H9 (cell line): ENCODE measurements at regions not wholly inside any gene's neighbourhood (a gene's known extent, or its start where the extent isn't known, plus 50 kb on each side); places are given as distances from the start of the nearest gene placed in this dataset.

Experiments used
- DNase-seq: peaks from one replicate; pipeline ENCODE4 v3.0.0-alpha.2; 2017
- H2AFZ ChIP-seq: one replicate; pipeline ENCODE4 v1.6.1; 2013; ENCODE audit warnings: mild to moderate bottlenecking, low read length, control low read depth, moderate library complexity
- H2AK5ac ChIP-seq: 2 replicates; pipeline ENCODE4 v1.6.1; 2013; ENCODE audit warnings: low read length, control low read depth, mixed read lengths; ENCODE audit not compliant: insufficient read length
- H2BK120ac ChIP-seq: one replicate; pipeline ENCODE4 v1.6.1; 2013; ENCODE audit warnings: low read depth, mild to moderate bottlenecking, low read length, control low read depth, inconsistent platforms; ENCODE audit not compliant: poor library complexity, severe bottlenecking
- H2BK12ac ChIP-seq: 2 replicates; pipeline ENCODE4 v1.6.1; 2013; ENCODE audit warnings: low read length, control low read depth, mixed read lengths, low read depth; ENCODE audit not compliant: insufficient read length
- H2BK15ac ChIP-seq: 2 replicates; pipeline ENCODE4 v1.6.1; 2013; ENCODE audit warnings: low read depth, low read length, control low read depth
- H2BK20ac ChIP-seq: one replicate; pipeline ENCODE4 v1.6.1; 2013; ENCODE audit warnings: low read depth, mild to moderate bottlenecking, low read length, control low read depth, inconsistent platforms; ENCODE audit not compliant: poor library complexity, severe bottlenecking
- H2BK5ac ChIP-seq: 2 replicates; pipeline ENCODE4 v1.6.1; 2013; ENCODE audit warnings: low read length, control low read depth, mixed read lengths; ENCODE audit not compliant: insufficient read length
- H3K14ac ChIP-seq: 2 replicates; pipeline ENCODE4 v1.6.1; 2013; ENCODE audit warnings: low read length, control low read depth; ENCODE audit not compliant: insufficient read depth
- H3K18ac ChIP-seq: 2 replicates; pipeline ENCODE4 v1.6.1; 2013; ENCODE audit warnings: low read depth, mild to moderate bottlenecking, mixed read lengths, low read length, control low read depth; ENCODE audit not compliant: insufficient read length
- H3K23ac ChIP-seq: 2 replicates; pipeline ENCODE4 v1.6.1; 2013; ENCODE audit warnings: low read length, control low read depth, mixed read lengths, low read depth; ENCODE audit not compliant: insufficient read length
- H3K23me2 ChIP-seq: 2 replicates; pipeline ENCODE4 v1.6.1; 2013; ENCODE audit warnings: low read depth, mild to moderate bottlenecking, mixed read lengths, low read length, control low read depth; ENCODE audit not compliant: insufficient read length, poor library complexity, severe bottlenecking
- H3K27ac ChIP-seq: 2 replicates; pipeline ENCODE4 v1.5.1; 2013; ENCODE audit warnings: low read length, control low read depth, mixed read lengths, low read depth; ENCODE audit not compliant: insufficient read length
- H3K27me3 ChIP-seq: 2 replicates; pipeline ENCODE4 v1.6.1; 2013; ENCODE audit warnings: low read length, control low read depth, inconsistent platforms; ENCODE audit not compliant: insufficient read depth
- H3K4ac ChIP-seq: 2 replicates; pipeline ENCODE4 v1.6.1; 2013; ENCODE audit warnings: low read depth, mild to moderate bottlenecking, control low read depth, inconsistent platforms, low read length, moderate library complexity
- H3K4me1 ChIP-seq: 2 replicates; pipeline ENCODE4 v1.6.1; 2013; ENCODE audit warnings: low read length, control low read depth, inconsistent platforms; ENCODE audit not compliant: insufficient read depth
- H3K4me2 ChIP-seq: 2 replicates; pipeline ENCODE4 v1.6.1; 2013; ENCODE audit warnings: low read length, control low read depth, mixed read lengths; ENCODE audit not compliant: insufficient read length, insufficient read depth
- H3K56ac ChIP-seq: 2 replicates; pipeline ENCODE4 v1.6.1; 2013; ENCODE audit warnings: low read depth, mild to moderate bottlenecking, mixed read lengths, low read length, control low read depth; ENCODE audit not compliant: insufficient read length
- H3K79me1 ChIP-seq: 2 replicates; pipeline ENCODE4 v1.6.1; 2013; ENCODE audit warnings: low read depth, mild to moderate bottlenecking, moderate library complexity, low read length, control low read depth, inconsistent platforms; ENCODE audit not compliant: insufficient read depth, poor library complexity, severe bottlenecking
- H3K79me2 ChIP-seq: 2 replicates; pipeline ENCODE4 v1.6.1; 2013; ENCODE audit warnings: low read length, control low read depth, inconsistent platforms; ENCODE audit not compliant: insufficient read depth
- H3K9ac ChIP-seq: 2 replicates; pipeline ENCODE4 v1.6.1; 2013; ENCODE audit warnings: low read length, control low read depth, mixed read lengths; ENCODE audit not compliant: insufficient read length; ENCODE audit errors: extremely low read depth
- H3K9me3 ChIP-seq: one replicate; pipeline ENCODE4 v1.6.1; 2013; ENCODE audit warnings: low read depth, low read length, inconsistent platforms; ENCODE audit not compliant: control insufficient read depth
- H3T11ph ChIP-seq: one replicate; pipeline ENCODE4 v1.6.1; 2013; ENCODE audit warnings: mild to moderate bottlenecking, low read length, control low read depth, inconsistent platforms
- H4K20me1 ChIP-seq: one replicate; pipeline ENCODE4 v1.6.1; 2013; ENCODE audit not compliant: control insufficient read depth, insufficient read length, insufficient read depth
- H4K5ac ChIP-seq: 2 replicates; pipeline ENCODE4 v1.6.1; 2013; ENCODE audit warnings: low read depth, mild to moderate bottlenecking, mixed read lengths, low read length, control low read depth; ENCODE audit not compliant: insufficient read length
- H4K8ac ChIP-seq: replicated peaks from 2 replicates; pipeline ENCODE4 v1.6.1; 2013; ENCODE audit warnings: low read length, control low read depth, mixed read lengths, low read depth; ENCODE audit not compliant: insufficient read length
- H4K91ac ChIP-seq: 2 replicates; pipeline ENCODE4 v1.6.1; 2013; ENCODE audit warnings: low read depth, mild to moderate bottlenecking, moderate library complexity, mixed read lengths, low read length, control low read depth; ENCODE audit not compliant: insufficient read length
- H3K27ac Mint-ChIP-seq, 3 experiments: 2 replicates in 2 of 3; 3 replicates in 1 of 3; pipeline ENCODE4 v1.8.0; 2020 to 2021; ENCODE audit warnings: mixed read lengths in 3 of 3, mild to moderate bottlenecking in 1 of 3, moderate library complexity in 1 of 3
- H3K27me3 Mint-ChIP-seq: 2 replicates; pipeline ENCODE4 v1.8.0; 2021; ENCODE audit warnings: low read depth, mild to moderate bottlenecking, moderate library complexity, mixed read lengths
- H3K36me3 Mint-ChIP-seq, 3 experiments: 2 replicates in 2 of 3; 3 replicates in 1 of 3; pipeline ENCODE4 v1.8.0; 2020 to 2021; ENCODE audit warnings: low read depth in 3 of 3, mixed read lengths in 3 of 3; ENCODE audit not compliant: insufficient read depth in 1 of 3
- H3K4me1 Mint-ChIP-seq, 2 experiments: 2 replicates each; pipeline ENCODE4 v1.8.0; 2020; ENCODE audit warnings: mixed read lengths in 2 of 2
- H3K4me3 Mint-ChIP-seq, 2 experiments: 2 replicates in 1 of 2; 3 replicates in 1 of 2; pipeline ENCODE4 v1.8.0; 2020 to 2021; ENCODE audit warnings: mild to moderate bottlenecking in 2 of 2, mixed read lengths in 2 of 2, moderate library complexity in 1 of 2
- H3K9me3 Mint-ChIP-seq, 2 experiments: 2 replicates in 1 of 2; 3 replicates in 1 of 2; pipeline ENCODE4 v1.8.0; 2020; ENCODE audit warnings: mild to moderate bottlenecking in 2 of 2, mixed read lengths in 2 of 2, moderate library complexity in 1 of 2
- WGBS: extraction: QIAGEN DNeasy Blood & Tissue Kit; methylation state at CpG from one replicate; pipeline ENCODE4 v1.1.7; 2013; ENCODE audit warnings: missing lambda C conversion rate, low lambda C conversion rate, mixed read lengths; ENCODE audit not compliant: insufficient read length; ENCODE audit errors: extremely low coverage; 5-methylcytosine and 5-hydroxymethylcytosine counted together
- TF ChIP-seq, protein P1 (sequence below): fragments of 200-600 bp; sonication (generic); conservative IDR thresholded peaks from 3 replicates; pipeline ENCODE4 v1.8.0; 2021; ENCODE audit warnings: antibody characterized with exemption, mild to moderate bottlenecking

DNA sequence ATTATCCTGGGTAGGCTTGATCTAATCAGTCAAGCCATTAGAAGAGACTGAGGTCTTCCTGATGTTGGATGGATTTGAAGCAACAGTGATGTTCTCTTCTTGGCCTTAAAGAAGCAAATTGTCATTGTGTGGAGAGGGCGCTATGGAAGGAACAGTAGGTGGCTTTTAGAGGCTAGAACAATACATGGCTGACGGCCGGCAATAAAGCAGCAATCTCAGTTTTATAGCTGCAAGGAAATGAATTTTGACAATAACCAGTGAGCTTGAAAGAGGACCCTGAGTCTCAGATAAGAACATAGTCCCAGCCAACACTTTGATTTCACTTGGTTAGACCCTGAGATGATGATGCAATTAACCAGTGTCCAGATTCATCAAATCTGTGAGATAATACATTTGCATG lies 302.1 kb downstream of the NSUN3 start:
- no peak overlapping the region for H4K5ac ChIP-seq
- no peak overlapping the region for H2AFZ ChIP-seq
- H3K9ac ChIP-seq, result no peak overlapping the region
- no peak overlapping the region for H4K91ac ChIP-seq
- no peak overlapping the region for H3K27ac ChIP-seq
- H3K23ac ChIP-seq, result no peak overlapping the region
- Mint-ChIP-seq H3K36me3 (peaks cover 3 to 18% (median 4%) of the 10 kb centered on the region in 3 experiments; a peak in 4 of 7 replicates), H3K9me3 (peaks cover 14 to 26% of the 10 kb centered on the region in 2 experiments; a peak in 4 of 5 replicates), H3K27ac (no peak overlapping the region), H3K27me3 (no peaks in the 10 kb centered on the region), H3K4me3 (no peak overlapping the region), H3K4me1 (no peaks in the 10 kb centered on the region)
- no peak overlapping the region for H2AK5ac ChIP-seq
- H3K79me1 ChIP-seq, result no peaks in the 10 kb centered on the region
- no peak overlapping the region for H3K14ac ChIP-seq
- H3K23me2 ChIP-seq, result no peaks in the 10 kb centered on the region
- no peak overlapping the region for H2BK20ac ChIP-seq
- no peak overlapping the region for H3K4me2 ChIP-seq
- no peaks in the 10 kb centered on the region for H3K79me2 ChIP-seq
- no peak overlapping the region for H3K18ac ChIP-seq
- H2BK120ac ChIP-seq, result no peak overlapping the region
- H3K9me3 ChIP-seq, result no peaks in the 10 kb centered on the region
- no peaks in the 10 kb centered on the region for H3K4me1 ChIP-seq
- WGBS, result no CpG with 5 or more reads among the region's 3 CpGs
- TF ChIP-seq, protein P1, sequence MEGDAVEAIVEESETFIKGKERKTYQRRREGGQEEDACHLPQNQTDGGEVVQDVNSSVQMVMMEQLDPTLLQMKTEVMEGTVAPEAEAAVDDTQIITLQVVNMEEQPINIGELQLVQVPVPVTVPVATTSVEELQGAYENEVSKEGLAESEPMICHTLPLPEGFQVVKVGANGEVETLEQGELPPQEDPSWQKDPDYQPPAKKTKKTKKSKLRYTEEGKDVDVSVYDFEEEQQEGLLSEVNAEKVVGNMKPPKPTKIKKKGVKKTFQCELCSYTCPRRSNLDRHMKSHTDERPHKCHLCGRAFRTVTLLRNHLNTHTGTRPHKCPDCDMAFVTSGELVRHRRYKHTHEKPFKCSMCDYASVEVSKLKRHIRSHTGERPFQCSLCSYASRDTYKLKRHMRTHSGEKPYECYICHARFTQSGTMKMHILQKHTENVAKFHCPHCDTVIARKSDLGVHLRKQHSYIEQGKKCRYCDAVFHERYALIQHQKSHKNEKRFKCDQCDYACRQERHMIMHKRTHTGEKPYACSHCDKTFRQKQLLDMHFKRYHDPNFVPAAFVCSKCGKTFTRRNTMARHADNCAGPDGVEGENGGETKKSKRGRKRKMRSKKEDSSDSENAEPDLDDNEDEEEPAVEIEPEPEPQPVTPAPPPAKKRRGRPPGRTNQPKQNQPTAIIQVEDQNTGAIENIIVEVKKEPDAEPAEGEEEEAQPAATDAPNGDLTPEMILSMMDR, result no peak
- no peak overlapping the region for H2BK12ac ChIP-seq
- H2BK5ac ChIP-seq, result no peak overlapping the region
- H4K8ac ChIP-seq, result no peak overlapping the region
- H4K20me1 ChIP-seq, result no peaks in the 10 kb centered on the region
- no peak for DNase-seq
- H3T11ph ChIP-seq, result no peak overlapping the region
- no peak overlapping the region for H3K56ac ChIP-seq
- no peak overlapping the region for H3K4ac ChIP-seq
- no peak overlapping the region for H2BK15ac ChIP-seq
- no peaks in the 10 kb centered on the region for H3K27me3 ChIP-seq
